Fibroblast of mammary gland (primary cell): ENCODE measurements at regions not wholly inside any gene's neighbourhood (a gene's known extent, or its start where the extent isn't known, plus 50 kb on each side); places are given as distances from the start of the nearest gene placed in this dataset.

ENCODE experiments used
- DNase-seq: peaks from one replicate; pipeline ENCODE4 v3.0.0-alpha.2; 2010; ENCODE audit warnings: low read depth
- H3K4me3 ChIP-seq: 2 replicates; pipeline ENCODE4 v1.5.1; 2011; ENCODE audit warnings: low read depth, mild to moderate bottlenecking, low read length, moderate library complexity; ENCODE audit not compliant: control insufficient read depth
- TF ChIP-seq, protein P1 (sequence below): conservative IDR thresholded peaks from 2 replicates; pipeline ENCODE4 v1.5.1; 2011; ENCODE audit warnings: low read depth, low read length, inconsistent platforms; ENCODE audit not compliant: control insufficient read depth, insufficient read depth

DNA sequence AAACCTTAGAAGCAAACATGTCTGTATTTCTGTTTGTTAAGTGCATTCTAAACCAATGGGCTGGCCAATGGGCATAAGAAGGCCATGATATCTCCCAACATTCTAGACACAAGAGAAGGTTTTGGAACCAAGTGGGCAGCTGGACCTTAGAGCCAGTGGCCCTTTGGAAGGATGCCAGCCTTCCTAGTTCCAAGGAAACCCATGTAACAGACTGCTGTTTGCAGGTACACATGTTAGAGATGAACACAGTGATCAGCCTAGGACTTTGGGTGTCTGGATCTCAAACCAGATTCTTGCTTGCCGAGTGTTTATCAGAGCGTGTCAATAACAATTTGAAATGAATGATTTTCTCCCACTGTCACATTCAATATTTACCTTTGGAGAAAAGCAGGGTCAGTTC, 97.5 kb upstream of the COPS8 start:
- no peak for DNase-seq
- TF ChIP-seq, protein P1, sequence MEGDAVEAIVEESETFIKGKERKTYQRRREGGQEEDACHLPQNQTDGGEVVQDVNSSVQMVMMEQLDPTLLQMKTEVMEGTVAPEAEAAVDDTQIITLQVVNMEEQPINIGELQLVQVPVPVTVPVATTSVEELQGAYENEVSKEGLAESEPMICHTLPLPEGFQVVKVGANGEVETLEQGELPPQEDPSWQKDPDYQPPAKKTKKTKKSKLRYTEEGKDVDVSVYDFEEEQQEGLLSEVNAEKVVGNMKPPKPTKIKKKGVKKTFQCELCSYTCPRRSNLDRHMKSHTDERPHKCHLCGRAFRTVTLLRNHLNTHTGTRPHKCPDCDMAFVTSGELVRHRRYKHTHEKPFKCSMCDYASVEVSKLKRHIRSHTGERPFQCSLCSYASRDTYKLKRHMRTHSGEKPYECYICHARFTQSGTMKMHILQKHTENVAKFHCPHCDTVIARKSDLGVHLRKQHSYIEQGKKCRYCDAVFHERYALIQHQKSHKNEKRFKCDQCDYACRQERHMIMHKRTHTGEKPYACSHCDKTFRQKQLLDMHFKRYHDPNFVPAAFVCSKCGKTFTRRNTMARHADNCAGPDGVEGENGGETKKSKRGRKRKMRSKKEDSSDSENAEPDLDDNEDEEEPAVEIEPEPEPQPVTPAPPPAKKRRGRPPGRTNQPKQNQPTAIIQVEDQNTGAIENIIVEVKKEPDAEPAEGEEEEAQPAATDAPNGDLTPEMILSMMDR, result no peak
- H3K4me3 ChIP-seq, result no peak overlapping the region

DNA sequence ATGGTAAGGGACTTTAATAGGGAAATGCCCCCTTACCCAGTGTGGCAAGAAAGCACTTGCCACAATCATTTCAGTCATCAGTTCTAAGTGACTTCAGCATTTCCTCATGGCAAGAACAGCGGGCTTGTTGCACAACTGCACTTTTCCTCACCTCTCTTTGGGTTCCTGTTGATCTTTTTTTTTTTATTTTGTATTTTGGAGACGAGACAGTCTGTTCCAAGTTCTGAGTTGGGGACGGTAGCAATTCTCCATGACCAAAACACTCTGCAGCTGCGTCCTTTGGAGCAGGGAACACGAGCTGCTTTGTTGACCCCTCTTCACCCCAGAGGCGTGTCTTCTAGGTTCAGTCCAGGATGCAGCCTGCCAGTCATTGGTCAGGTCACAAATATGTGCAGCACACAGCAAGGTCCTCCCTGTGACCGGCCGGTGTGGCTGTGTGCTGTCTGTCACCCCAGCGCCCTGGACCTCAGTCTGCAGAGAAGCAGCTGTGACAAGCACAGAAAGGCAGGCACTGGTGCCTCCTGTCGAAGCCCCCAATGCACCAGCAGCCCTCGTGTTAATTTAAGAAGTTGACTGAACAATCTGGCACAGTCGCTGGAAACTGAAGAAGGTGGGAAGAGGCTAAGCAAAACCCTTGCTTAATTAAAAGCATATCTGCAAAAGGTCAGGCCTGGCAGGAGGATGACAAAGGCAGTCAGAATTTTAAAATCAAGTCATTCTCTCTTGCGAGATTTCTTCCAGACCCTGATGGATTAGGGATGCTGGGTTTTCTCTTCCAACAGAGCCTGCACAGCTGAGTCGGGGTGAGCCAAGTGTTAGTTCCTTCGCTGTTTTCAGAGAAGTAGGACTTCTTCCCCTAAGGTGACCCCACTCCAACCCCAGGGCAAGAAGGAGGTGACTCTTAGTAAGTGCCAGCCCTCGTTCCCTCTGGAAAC, 96.7 kb upstream of the COPS8 start:
- no peak overlapping the region for H3K4me3 ChIP-seq
- TF ChIP-seq, protein P1, result no peak
- peak; percentile 53 for DNase-seq

DNA sequence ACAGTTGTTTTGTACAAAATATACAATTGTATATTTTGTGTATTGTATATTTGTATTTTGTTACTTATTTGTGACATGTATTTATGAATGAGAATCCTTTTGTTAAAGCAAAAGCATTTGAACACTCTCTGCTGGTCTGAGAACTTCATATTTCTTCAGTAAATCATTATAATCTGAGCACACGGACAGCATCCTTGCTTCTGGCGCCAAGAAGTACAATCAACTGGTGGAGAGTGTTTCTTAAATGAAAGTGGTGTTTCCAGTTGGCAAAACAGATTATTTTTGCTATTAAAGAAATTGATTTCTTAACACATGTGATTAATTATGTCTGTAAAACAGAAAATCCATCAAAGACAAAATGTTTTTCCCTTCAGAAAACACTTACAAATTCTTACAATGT, 95.1 kb upstream of the COPS8 start:
- no peak overlapping the region for H3K4me3 ChIP-seq
- TF ChIP-seq, protein P1, result no peak
- DNase-seq, result no peak

DNA sequence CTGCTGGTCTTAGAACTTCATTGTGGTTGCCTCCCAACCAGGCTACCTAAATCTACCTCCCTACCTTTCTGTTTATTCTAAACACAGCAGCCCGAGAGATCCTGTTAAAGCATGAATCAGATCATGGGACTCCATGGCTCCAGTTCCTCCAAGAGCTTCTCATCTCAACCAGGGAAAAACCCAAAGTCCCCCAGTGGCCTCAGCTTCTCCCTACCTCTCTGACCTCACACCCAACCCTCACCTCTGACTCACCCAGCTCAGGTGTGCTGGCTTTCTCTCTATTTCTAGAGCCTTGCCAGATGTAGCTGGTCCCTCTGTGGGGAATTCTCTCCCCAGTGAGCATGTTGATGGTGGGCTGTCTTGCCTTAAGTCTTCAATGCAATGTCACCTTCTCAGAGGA, 93.8 kb upstream of the COPS8 start:
- no peak for DNase-seq
- TF ChIP-seq, protein P1, result no peak
- no peak overlapping the region for H3K4me3 ChIP-seq

DNA sequence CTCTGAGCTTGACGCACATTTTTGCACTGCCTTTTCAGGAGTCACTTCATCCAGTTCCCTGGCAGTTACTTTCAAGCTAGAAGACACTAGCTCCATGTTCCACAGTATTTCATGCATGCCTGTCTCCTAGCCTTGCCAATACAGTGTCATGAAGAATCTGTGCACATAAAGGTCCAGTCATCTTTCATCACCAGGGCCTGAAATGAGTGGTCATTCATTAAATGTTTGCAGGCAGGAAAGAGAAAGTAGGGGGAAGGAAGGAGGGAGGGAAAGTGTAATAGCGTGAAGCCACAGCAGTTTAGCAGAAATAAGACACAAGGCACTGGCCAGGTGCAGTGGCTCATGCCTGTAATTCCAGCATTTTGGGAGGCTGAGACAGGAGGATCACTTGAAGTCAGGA, 92.4 kb upstream of the COPS8 start:
- TF ChIP-seq, protein P1, result no peak
- DNase-seq, result no peak
- no peak overlapping the region for H3K4me3 ChIP-seq

DNA sequence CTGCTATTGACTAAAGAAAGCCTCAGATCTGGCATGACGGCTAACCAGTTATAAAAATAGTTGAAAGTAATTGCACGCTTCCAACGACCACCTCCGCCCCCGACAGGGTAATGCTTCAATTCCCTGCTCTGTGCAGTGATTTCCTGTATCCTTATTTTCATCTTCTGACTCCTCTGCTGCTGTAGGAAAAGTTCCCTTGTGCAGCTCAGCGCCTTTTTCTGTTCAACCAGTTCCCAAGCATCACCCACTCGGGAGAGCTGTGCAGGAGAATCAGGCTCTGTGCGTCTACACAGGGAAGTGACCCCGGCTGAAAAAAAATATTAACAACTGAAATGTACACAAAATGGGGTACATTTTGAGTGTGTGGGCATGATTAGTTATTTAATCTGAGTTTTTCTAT, 91.3 kb upstream of the COPS8 start:
- no peak for DNase-seq
- H3K4me3 ChIP-seq, result no peak overlapping the region
- TF ChIP-seq, protein P1, result no peak

DNA sequence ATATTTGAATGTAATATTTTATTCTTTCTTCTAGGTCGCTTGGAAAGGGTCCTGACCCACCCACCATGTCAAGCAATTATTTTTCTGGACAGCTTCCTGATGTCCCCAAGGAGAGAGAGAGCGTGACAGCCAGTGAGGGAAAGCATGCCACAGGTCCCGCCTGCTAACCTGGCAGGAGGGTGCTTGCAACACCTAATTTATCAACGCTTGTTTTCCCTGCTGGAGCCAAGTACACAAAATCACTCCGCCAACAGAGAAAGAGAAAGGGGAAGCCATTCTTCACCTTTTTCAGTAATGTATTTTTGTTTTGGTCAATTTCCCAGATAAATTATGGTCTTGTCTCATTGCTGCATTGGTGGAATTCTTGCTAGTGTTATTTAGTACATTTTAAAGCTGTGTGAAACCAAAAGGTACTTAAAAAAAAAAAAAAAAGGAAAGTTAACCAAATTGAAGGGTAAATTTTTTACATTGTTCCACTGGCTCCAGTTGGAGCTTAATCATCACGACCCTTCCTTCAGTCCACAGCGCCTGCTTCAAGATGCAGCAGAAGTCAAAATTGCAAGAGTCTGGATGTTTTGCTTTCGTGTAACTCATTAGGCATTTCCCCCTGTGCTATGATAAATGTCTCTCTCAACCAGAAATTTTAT, 88.5 kb upstream of the COPS8 start:
- no peak overlapping the region for H3K4me3 ChIP-seq
- DNase-seq, result no peak
- TF ChIP-seq, protein P1, result no peak
